K562 (cell line): ENCODE measurements at regions not wholly inside any gene's neighbourhood (a gene's known extent, or its start where the extent isn't known, plus 50 kb on each side); places are given as distances from the start of the nearest gene placed in this dataset.

Source experiments
- ATAC-seq: fragments of 200-7000 bp; cut with Tn5 transposase; 3 replicates; pipeline ENCODE4 v1.9.1; 2020; ENCODE audit warnings: moderate library complexity
- BruUV-seq: library from RNA; stranded (reverse); fragments of 400-500 nt; replicated peaks from 2 replicates; lab custom pipeline; 2021; lab: Mats Ljungman, UMichigan
- CTCF ChIA-PET: fragments of 300-600 bp; formaldehyde crosslinking; extraction: SDS; loops from one replicate; lab custom pipeline; 2021; ENCODE audit warnings: low intra/inter-chr PET ratio; lab: Yijun Ruan, JAX
- POLR2A ChIA-PET: fragments of 300-600, 350-650 bp; sonication (Branson Sonifier 250); formaldehyde crosslinking; extraction: SDS; loops from one replicate; lab custom pipeline; 2021; ENCODE audit warnings: antibody characterized with exemption, inconsistent platforms; lab: Yijun Ruan, JAX
- DNase-seq, 4 experiments: peaks; one replicate each; pipeline versions ENCODE4 v3.0.0 to v3.0.0-alpha.2; 2011 to 2018; ENCODE audit warnings: low spot score in 3 of 4, mixed read lengths in 3 of 4; ENCODE audit errors: extremely low read depth in 1 of 4
- FAIRE-seq: peaks from 2 replicates; lab custom pipeline; 2011; peaks lifted over from hg19 to GRCh38; lab: Jason Lieb, UNC
- H2AFZ ChIP-seq: 2 replicates; pipeline ENCODE4 v1.6.0; 2011; ENCODE audit warnings: low read depth, low read length, control low read depth, inconsistent platforms
- H3K27ac ChIP-seq: fragments of 200-600 bp; 3 replicates; pipeline ENCODE4 v1.8.0; 2011; ENCODE audit warnings: low read depth, mild to moderate bottlenecking, control low read depth, inconsistent platforms, low read length, moderate library complexity, mixed read lengths; ENCODE audit errors: extremely low read depth
- H3K27me3 ChIP-seq, 2 experiments: fragments of 300-600 bp in 1 of 2; 2 replicates in 1 of 2; 3 replicates in 1 of 2; pipeline versions ENCODE4 v1.6.0 to v1.8.0; 2011; ENCODE audit warnings: inconsistent platforms in 2 of 2, low read length in 2 of 2, mild to moderate bottlenecking in 1 of 2, mixed read lengths in 1 of 2, moderate library complexity in 1 of 2; ENCODE audit not compliant: control insufficient read depth in 2 of 2, insufficient read depth in 2 of 2
- H3K36me3 ChIP-seq: fragments of 300-600 bp; 3 replicates; pipeline ENCODE4 v1.8.0; 2011; ENCODE audit warnings: mild to moderate bottlenecking, low read length, inconsistent platforms; ENCODE audit not compliant: control insufficient read depth, insufficient read depth
- H3K4me1 ChIP-seq, 2 experiments: fragments of 200-600 bp in 1 of 2; replicated peaks in 1 of 2; 2 replicates in 1 of 2; 3 replicates in 1 of 2; pipeline versions ENCODE4 v1.5.1 to v1.8.0; 2011; ENCODE audit warnings: inconsistent platforms in 2 of 2, low read length in 2 of 2, mild to moderate bottlenecking in 1 of 2, mixed read lengths in 1 of 2, moderate library complexity in 1 of 2; ENCODE audit not compliant: control insufficient read depth in 2 of 2, insufficient read depth in 2 of 2
- H3K4me2 ChIP-seq: 2 replicates; pipeline ENCODE4 v1.6.1; 2011; ENCODE audit warnings: low read length, control low read depth, inconsistent platforms, mixed read lengths; ENCODE audit not compliant: insufficient read depth
- H3K4me3 ChIP-seq: fragments of 200-600 bp; sonication (generic), shearing (Covaris generic); 2 replicates; pipeline ENCODE4 v1.5.1; 2016; ENCODE audit warnings: control low read depth, inconsistent platforms
- H3K79me2 ChIP-seq: fragments of 200-600 bp; 3 replicates; pipeline ENCODE4 v1.8.0; 2011; ENCODE audit warnings: low read length, inconsistent platforms; ENCODE audit not compliant: control insufficient read depth, insufficient read depth
- H3K9ac ChIP-seq, 2 experiments: 2 replicates each; pipeline versions ENCODE4 v1.6.0 to v1.6.1; 2011; ENCODE audit warnings: low read depth in 2 of 2, low read length in 2 of 2, control low read depth in 1 of 2, inconsistent platforms in 1 of 2, mild to moderate bottlenecking in 1 of 2, mixed read lengths in 1 of 2; ENCODE audit not compliant: insufficient read depth in 1 of 2
- H3K9me1 ChIP-seq: one replicate; pipeline ENCODE4 v1.6.0; 2011; ENCODE audit warnings: inconsistent platforms, mild to moderate bottlenecking, low read length, moderate library complexity; ENCODE audit not compliant: control insufficient read depth, insufficient read depth
- H3K9me3 ChIP-seq: replicated peaks from 2 replicates; pipeline ENCODE4 v1.5.1; 2011; ENCODE audit warnings: low read depth, low read length, inconsistent platforms; ENCODE audit not compliant: control insufficient read depth, insufficient read depth
- H4K20me1 ChIP-seq: replicated peaks from 2 replicates; pipeline ENCODE4 v1.6.1; 2011; ENCODE audit warnings: low read length, inconsistent platforms, mixed read lengths; ENCODE audit not compliant: control insufficient read depth, insufficient read depth
- FIP1L1 ChIP-seq: fragments of 200-400 bp; formaldehyde crosslinking; IDR thresholded peaks from 2 replicates; pipeline ENCODE4 v1.6.1; 2018; ENCODE audit warnings: mild to moderate bottlenecking, low read depth, low read length; ENCODE audit not compliant: poor library complexity, severe bottlenecking
- HDAC6 ChIP-seq: IDR thresholded peaks from 2 replicates; pipeline ENCODE4 v1.6.1; 2012; ENCODE audit warnings: low read depth, mild to moderate bottlenecking, control low read depth, inconsistent platforms, low read length, moderate library complexity
- KDM4B ChIP-seq, 2 experiments: fragments of 450-650 bp in 1 of 2; sonication (generic) in 1 of 2; IDR thresholded peaks; 2 replicates each; pipeline ENCODE4 v1.6.1; 2016 to 2017; ENCODE audit warnings: borderline replicate concordance in 2 of 2, antibody characterized with exemption in 1 of 2, low read depth in 1 of 2, mild to moderate bottlenecking in 1 of 2
- RNF2 ChIP-seq: sonication (generic); IDR thresholded peaks from 2 replicates; pipeline ENCODE4 v1.6.1; 2016
- SIX5 ChIP-seq, 2 experiments: IDR thresholded peaks; 2 replicates each; pipeline ENCODE4 v1.6.1; 2011; ENCODE audit warnings: low read length in 2 of 2, borderline replicate concordance in 1 of 2, low read depth in 1 of 2, mild to moderate bottlenecking in 1 of 2, moderate library complexity in 1 of 2; ENCODE audit not compliant: insufficient read depth in 1 of 2
- TAF15 ChIP-seq: fragments of 200-400 bp; formaldehyde crosslinking; IDR thresholded peaks from 2 replicates; pipeline ENCODE4 v1.6.1; 2017; ENCODE audit warnings: mild to moderate bottlenecking, low read depth, low read length, moderate library complexity
- TBP ChIP-seq: optimal IDR thresholded peaks from 2 replicates; pipeline ENCODE3; 2011; ENCODE audit warnings: low read depth, low read length, improper control_type of control experiment
- TCF7L2 ChIP-seq: fragments of 150-350 bp; IDR thresholded peaks from 2 replicates; pipeline ENCODE4 v1.6.1; 2016; ENCODE audit warnings: low read depth, mild to moderate bottlenecking, low read length, moderate library complexity
- TRIM24 ChIP-seq, 2 experiments: fragments of 450-650 bp; IDR thresholded peaks; 2 replicates each; pipeline ENCODE4 v1.6.1; 2016
- ZNF263 ChIP-seq: sonication (generic); formaldehyde crosslinking; IDR thresholded peaks from 2 replicates; pipeline ENCODE4 v1.8.0; 2022; ENCODE audit warnings: mild to moderate bottlenecking, missing genetic modification reagents, borderline replicate concordance
- WGBS: fragments of 100-300 bp; shearing (Covaris generic); methylation state at CpG from one replicate; pipeline ENCODE4 v1.1.6; 2016; ENCODE audit warnings: low coverage, mixed read lengths; ENCODE audit not compliant: insufficient coverage; ENCODE audit errors: missing lambda C conversion rate; 5-methylcytosine and 5-hydroxymethylcytosine counted together
- in situ Hi-C: fragments of 300-500 bp; cut with MboI; formaldehyde crosslinking; loops from 4 replicates; pipeline ENCODE4 v1.15.0; 2018; ENCODE audit warnings: inconsistent platforms, mixed read lengths
- intact Hi-C: fragments of 100-400 bp; cut with micrococcal nuclease; formaldehyde crosslinking; loops from 2 replicates; pipeline ENCODE4 v1.14.2; 2022
- TF ChIP-seq, protein P1 (sequence below): fragments of 450-650 bp; formaldehyde crosslinking; IDR thresholded peaks from 2 replicates; pipeline ENCODE4 v1.4.0; 2020; ENCODE audit warnings: mild to moderate bottlenecking, moderate library complexity
- TF ChIP-seq, protein P2 (sequence below): IDR thresholded peaks from 2 replicates; pipeline ENCODE4 v1.6.1; 2014; ENCODE audit warnings: antibody characterized with exemption
- TF ChIP-seq, protein P3 (sequence below): fragments of 450-650 bp; formaldehyde crosslinking; IDR thresholded peaks from 2 replicates; pipeline ENCODE4 v1.4.0; 2020; ENCODE audit warnings: mild to moderate bottlenecking, mixed read lengths

DNA sequence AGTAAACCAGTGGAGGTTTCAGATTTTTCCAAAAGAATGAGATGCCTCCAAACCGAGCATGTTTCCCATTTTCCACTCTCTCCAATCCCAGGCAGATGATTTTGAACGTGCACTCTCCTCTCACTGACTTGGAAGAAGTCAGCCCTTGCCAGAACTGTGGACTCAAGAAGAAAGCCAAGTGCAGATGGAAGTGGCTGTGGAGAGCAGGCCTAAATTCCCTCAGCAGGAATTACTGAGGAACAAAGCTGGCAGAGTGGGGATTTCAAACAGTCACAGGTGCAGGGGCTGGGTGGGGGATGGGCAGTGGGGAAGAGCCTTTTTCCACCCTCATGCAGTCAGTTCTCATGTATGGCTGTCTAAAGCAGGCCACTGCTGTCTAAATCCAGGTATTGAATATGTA is 55.3 kb downstream of the PABIR2 start:
- no peak for ATAC-seq
- Histone ChIP-seq H3K4me2 (no peak overlapping the region), H3K9ac (no peak overlapping the region), H3K9me3 (no peaks in the 10 kb centered on the region), H3K36me3 (no peaks in the 10 kb centered on the region), H3K9me1 (no peaks in the 10 kb centered on the region), H3K79me2 (no peaks in the 10 kb centered on the region), H3K4me3 (no peak overlapping the region), H3K27me3 (no peaks in the 10 kb centered on the region), H3K4me1 (peaks cover 0 to 23% of the 10 kb centered on the region in 2 experiments; a peak in 4 of 5 replicates), H3K27ac (no peak overlapping the region), H4K20me1 (no peaks in the 10 kb centered on the region), H2AFZ (no peak overlapping the region)
- intact Hi-C loops (no loop called here), in situ Hi-C loops (no loop called here)
- CTCF ChIA-PET: no interaction called here
- TF ChIP-seq ZNF263 (CRISPR knock-in tag) (no peak), SIX5 (IDR thresholded peaks at IDR 0.05; ENCODE audit: borderline replicate concordance in 1 of 2, insufficient read depth in 1 of 2, low read depth in 1 of 2, low read length in 2 of 2) (no peak), FIP1L1 (no peak), KDM4B (IDR thresholded peaks at IDR 0.05; ENCODE audit: borderline replicate concordance in 2 of 2, low read depth in 1 of 2) (no peak), RNF2 (no peak), TAF15 (no peak), HDAC6 (no peak), TRIM24 (IDR thresholded peaks at IDR 0.05) (no peak), TCF7L2 (no peak), TBP (no peak)
- TF ChIP-seq, protein P1, sequence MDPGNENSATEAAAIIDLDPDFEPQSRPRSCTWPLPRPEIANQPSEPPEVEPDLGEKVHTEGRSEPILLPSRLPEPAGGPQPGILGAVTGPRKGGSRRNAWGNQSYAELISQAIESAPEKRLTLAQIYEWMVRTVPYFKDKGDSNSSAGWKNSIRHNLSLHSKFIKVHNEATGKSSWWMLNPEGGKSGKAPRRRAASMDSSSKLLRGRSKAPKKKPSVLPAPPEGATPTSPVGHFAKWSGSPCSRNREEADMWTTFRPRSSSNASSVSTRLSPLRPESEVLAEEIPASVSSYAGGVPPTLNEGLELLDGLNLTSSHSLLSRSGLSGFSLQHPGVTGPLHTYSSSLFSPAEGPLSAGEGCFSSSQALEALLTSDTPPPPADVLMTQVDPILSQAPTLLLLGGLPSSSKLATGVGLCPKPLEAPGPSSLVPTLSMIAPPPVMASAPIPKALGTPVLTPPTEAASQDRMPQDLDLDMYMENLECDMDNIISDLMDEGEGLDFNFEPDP: no peak
- TF ChIP-seq, protein P2, sequence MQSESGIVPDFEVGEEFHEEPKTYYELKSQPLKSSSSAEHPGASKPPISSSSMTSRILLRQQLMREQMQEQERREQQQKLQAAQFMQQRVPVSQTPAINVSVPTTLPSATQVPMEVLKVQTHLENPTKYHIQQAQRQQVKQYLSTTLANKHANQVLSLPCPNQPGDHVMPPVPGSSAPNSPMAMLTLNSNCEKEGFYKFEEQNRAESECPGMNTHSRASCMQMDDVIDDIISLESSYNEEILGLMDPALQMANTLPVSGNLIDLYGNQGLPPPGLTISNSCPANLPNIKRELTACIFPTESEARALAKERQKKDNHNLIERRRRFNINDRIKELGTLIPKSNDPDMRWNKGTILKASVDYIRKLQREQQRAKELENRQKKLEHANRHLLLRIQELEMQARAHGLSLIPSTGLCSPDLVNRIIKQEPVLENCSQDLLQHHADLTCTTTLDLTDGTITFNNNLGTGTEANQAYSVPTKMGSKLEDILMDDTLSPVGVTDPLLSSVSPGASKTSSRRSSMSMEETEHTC: no peak
- TF ChIP-seq, protein P3, sequence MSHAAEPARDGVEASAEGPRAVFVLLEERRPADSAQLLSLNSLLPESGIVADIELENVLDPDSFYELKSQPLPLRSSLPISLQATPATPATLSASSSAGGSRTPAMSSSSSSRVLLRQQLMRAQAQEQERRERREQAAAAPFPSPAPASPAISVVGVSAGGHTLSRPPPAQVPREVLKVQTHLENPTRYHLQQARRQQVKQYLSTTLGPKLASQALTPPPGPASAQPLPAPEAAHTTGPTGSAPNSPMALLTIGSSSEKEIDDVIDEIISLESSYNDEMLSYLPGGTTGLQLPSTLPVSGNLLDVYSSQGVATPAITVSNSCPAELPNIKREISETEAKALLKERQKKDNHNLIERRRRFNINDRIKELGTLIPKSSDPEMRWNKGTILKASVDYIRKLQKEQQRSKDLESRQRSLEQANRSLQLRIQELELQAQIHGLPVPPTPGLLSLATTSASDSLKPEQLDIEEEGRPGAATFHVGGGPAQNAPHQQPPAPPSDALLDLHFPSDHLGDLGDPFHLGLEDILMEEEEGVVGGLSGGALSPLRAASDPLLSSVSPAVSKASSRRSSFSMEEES (CRISPR knock-in tag): no peak
- BruUV-seq: no TSS peak
- no peak for FAIRE-seq
- WGBS: 50% methylated on average over 1 of the region's 2 CpGs
- POLR2A ChIA-PET: no interaction called here
- DNase-seq: no peak
